Esophagus squamous epithelium (tissue), 5 donors: ENCODE measurements at regions not wholly inside any gene's neighbourhood (a gene's known extent, or its start where the extent isn't known, plus 50 kb on each side); places are given as distances from the start of the nearest gene placed in this dataset.

Experiments
- DNase-seq: peaks from one replicate; lab custom pipeline; 2025; lab: John Stamatoyannopoulos, UW
- H3K27ac ChIP-seq, 4 donors: fragments of 200-600 bp; sonication (generic); one replicate each; pipeline ENCODE4 v1.5.1; 2016 to 2019; ENCODE audit warnings: mild to moderate bottlenecking in 1 of 4
- H3K27me3 ChIP-seq, 4 donors: fragments of 200-600 bp; sonication (generic); 1 replicate in 3 of 4; 2 replicates in 1 of 4; pipeline versions ENCODE4 v1.5.1 to v1.6.0; 2017 to 2021; ENCODE audit warnings: antibody characterized with exemption in 1 of 4
- H3K36me3 ChIP-seq, 3 donors: fragments of 200-600 bp; sonication (generic); one replicate each; pipeline ENCODE4 v1.5.1; 2016 to 2019
- H3K4me1 ChIP-seq, 3 donors: fragments of 200-600 bp; sonication (generic); one replicate each; pipeline ENCODE4 v1.5.1; 2017 to 2019
- H3K4me3 ChIP-seq, 4 donors: fragments of 200-600 bp; sonication (generic); 1 replicate in 3 of 4; 2 replicates in 1 of 4; pipeline ENCODE4 v1.5.1; 2016 to 2019; ENCODE audit warnings: mild to moderate bottlenecking in 2 of 4, moderate library complexity in 1 of 4
- H3K9me3 ChIP-seq, 3 donors: fragments of 200-600 bp; sonication (generic); one replicate each; pipeline ENCODE4 v1.5.1; 2016 to 2019
- POLR2A ChIP-seq, 4 donors: fragments of 450-650 bp; IDR thresholded peaks; one replicate each; pipeline ENCODE4 v1.6.1; 2017; ENCODE audit warnings: antibody characterized with exemption in 4 of 4, mild to moderate bottlenecking in 4 of 4, moderate library complexity in 3 of 4
- WGBS, 2 donors: methylation state at CpG; one replicate each; pipeline ENCODE4 v1.1.5; 2018; 5-methylcytosine and 5-hydroxymethylcytosine counted together
- intact Hi-C: fragments of 100-400 bp; cut with DNase I; formaldehyde crosslinking; loops from one replicate; pipeline ENCODE4 v1.15.0; 2022
- TF ChIP-seq, protein P1 (sequence below), 6 experiments: fragments of 450-650 bp in 4 of 6; fragments of 200-600 bp in 2 of 6; sonication (generic) in 2 of 6; IDR thresholded peaks; one replicate each; pipeline ENCODE4 v1.5.1; 2016 to 2019; ENCODE audit warnings: antibody characterized with exemption in 6 of 6, mild to moderate bottlenecking in 4 of 6, moderate library complexity in 4 of 6
- donor health status: DM: yes; HTN: yes; CAD: no.

GRCh38 chr5:130976493-130976892 is 188.6 kb downstream of the HINT1 start:
- H3K9me3 ChIP-seq = no peaks in the 10 kb centered on the region
- H3K4me1 ChIP-seq = no peaks in the 10 kb centered on the region
- no peak overlapping the region for H3K27ac ChIP-seq
- no peaks in the 10 kb centered on the region for H3K36me3 ChIP-seq
- intact Hi-C loops = no loop called here
- no peak overlapping the region for H3K4me3 ChIP-seq
- TF ChIP-seq, protein P1, sequence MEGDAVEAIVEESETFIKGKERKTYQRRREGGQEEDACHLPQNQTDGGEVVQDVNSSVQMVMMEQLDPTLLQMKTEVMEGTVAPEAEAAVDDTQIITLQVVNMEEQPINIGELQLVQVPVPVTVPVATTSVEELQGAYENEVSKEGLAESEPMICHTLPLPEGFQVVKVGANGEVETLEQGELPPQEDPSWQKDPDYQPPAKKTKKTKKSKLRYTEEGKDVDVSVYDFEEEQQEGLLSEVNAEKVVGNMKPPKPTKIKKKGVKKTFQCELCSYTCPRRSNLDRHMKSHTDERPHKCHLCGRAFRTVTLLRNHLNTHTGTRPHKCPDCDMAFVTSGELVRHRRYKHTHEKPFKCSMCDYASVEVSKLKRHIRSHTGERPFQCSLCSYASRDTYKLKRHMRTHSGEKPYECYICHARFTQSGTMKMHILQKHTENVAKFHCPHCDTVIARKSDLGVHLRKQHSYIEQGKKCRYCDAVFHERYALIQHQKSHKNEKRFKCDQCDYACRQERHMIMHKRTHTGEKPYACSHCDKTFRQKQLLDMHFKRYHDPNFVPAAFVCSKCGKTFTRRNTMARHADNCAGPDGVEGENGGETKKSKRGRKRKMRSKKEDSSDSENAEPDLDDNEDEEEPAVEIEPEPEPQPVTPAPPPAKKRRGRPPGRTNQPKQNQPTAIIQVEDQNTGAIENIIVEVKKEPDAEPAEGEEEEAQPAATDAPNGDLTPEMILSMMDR (IDR thresholded peaks at IDR 0.05) = no peak
- no peaks in the 10 kb centered on the region for H3K27me3 ChIP-seq
- DNase-seq = no peak

GRCh38 chr5:130975847-130976246 is 189.2 kb downstream of the HINT1 start:
- TF ChIP-seq POLR2A (IDR thresholded peaks at IDR 0.05) = no peak
- TF ChIP-seq, protein P1 (IDR thresholded peaks at IDR 0.05) = no peak
- intact Hi-C loops = no loop called here
- H3K27me3 ChIP-seq = no peaks in the 10 kb centered on the region
- H3K27ac ChIP-seq = no peak overlapping the region
- no peaks in the 10 kb centered on the region for H3K36me3 ChIP-seq
- WGBS, 2 donors = 34 to 39% methylated on average over 1 of the region's 1 CpG
- H3K9me3 ChIP-seq = no peaks in the 10 kb centered on the region
- no peak for DNase-seq
- H3K4me3 ChIP-seq = no peak overlapping the region
- H3K4me1 ChIP-seq = no peaks in the 10 kb centered on the region

DNA sequence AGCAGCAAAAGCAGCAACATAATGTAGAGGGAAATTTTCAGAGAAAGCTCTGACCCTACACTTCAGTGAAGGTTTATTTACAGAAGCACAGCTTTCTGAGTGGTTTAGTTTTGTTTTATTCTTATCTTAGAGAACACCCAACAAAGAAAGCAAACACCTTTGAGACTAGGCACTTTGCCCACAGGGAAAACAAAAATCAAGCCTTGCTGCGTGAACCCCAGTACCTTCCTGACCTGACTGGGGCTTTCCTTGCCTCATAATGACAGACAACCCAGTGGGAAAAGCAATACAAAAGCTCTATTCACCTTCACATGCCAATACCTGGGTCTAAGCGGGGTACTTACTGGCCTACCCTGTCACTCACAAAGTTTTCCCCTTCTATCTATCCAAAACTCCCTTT is 189.8 kb downstream of the HINT1 start:
- Histone ChIP-seq H3K4me3 (no peak overlapping the region), H3K4me1 (no peaks in the 10 kb centered on the region), H3K36me3 (no peaks in the 10 kb centered on the region), H3K9me3 (no peaks in the 10 kb centered on the region), H3K27me3 (no peaks in the 10 kb centered on the region), H3K27ac (no peak overlapping the region)
- 19 to 55% methylated on average over 2 of the region's 2 CpGs for WGBS, 2 donors
- TF ChIP-seq POLR2A (IDR thresholded peaks at IDR 0.05) = no peak
- intact Hi-C loops = no loop called here
- no peak for DNase-seq

DNA sequence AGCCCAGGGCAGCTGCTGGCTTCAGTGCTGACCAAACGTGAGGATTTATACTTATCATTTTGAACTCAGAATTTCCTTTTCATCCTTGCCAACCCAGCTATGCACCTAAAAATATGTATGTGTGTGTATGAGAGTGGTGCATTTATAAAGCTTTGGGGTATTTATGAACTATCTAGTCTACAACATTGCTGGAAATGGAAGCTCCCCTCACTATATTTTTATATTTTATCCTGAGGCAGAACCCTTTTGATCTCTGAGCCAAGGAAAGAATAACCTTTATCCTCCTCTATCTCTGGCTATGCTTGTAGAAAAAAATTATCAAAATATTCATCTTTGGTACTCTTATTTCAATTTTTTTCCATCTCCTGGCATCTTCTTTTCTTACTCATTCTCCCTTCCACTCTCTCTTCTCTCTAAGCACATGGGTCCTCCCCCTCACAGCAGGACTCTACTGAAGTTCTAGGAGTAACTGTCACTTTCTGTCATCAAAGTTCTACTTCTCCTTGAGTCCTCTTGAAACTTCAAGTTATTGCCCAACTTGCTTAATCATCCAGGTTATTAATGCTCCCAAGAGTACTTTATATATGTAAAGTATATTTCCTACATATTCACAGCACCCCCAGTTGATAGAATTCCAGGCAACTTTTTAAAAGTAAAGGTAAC is 190.9 kb downstream of the HINT1 start:
- H3K4me3 ChIP-seq = no peak overlapping the region
- intact Hi-C loops = no loop called here
- TF ChIP-seq POLR2A (IDR thresholded peaks at IDR 0.05) = no peak
- TF ChIP-seq, protein P1 (IDR thresholded peaks at IDR 0.05) = no peak

DNA sequence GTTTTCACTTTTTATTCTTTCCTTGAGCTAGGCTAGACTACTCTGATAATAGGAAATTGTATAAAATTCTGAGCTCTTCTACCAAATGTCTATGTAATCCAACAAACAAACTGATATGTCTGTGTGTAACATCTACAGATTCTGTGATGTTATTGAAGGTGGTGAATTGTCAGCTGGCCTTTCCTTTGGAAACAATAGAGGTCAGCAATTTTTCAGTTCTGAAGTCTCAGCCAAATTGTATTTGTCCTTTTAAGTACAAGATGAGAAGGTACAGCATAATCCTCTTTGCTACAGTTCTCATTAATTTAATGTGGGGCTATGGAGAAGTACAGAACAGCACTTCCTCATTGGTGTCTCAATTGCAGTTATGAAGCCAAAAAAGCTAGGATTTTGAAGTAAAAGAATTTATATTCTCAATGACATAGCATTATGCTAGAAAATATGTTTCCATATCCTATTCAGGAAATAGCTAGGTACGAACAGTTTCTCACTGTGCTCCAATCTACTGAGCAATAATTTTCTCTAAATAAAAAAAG is 198.0 kb downstream of the HINT1 start:
- DNase-seq = no peak
- 58 to 67% methylated on average over 1 of the region's 1 CpG for WGBS, 2 donors
- TF ChIP-seq, protein P1 (IDR thresholded peaks at IDR 0.05) = no peak
- TF ChIP-seq POLR2A (IDR thresholded peaks at IDR 0.05) = no peak
- H3K4me3 ChIP-seq = no peak overlapping the region
- H3K36me3 ChIP-seq = no peaks in the 10 kb centered on the region
- H3K4me1 ChIP-seq = no peaks in the 10 kb centered on the region
- H3K27me3 ChIP-seq = no peaks in the 10 kb centered on the region
- no peaks in the 10 kb centered on the region for H3K9me3 ChIP-seq
- H3K27ac ChIP-seq = no peak overlapping the region
- intact Hi-C loops = no loop called here

More for the DNA sequence above, 190.9 kb downstream of the HINT1 start:
- H3K27ac ChIP-seq = no peak overlapping the region
- DNase-seq = no peak
- WGBS, 2 donors = 14 to 27% methylated on average over 1 of the region's 1 CpG
- H3K4me1 ChIP-seq = no peaks in the 10 kb centered on the region
- no peaks in the 10 kb centered on the region for H3K36me3 ChIP-seq
- H3K27me3 ChIP-seq = no peaks in the 10 kb centered on the region
- H3K9me3 ChIP-seq = no peaks in the 10 kb centered on the region
